Suprapubic skin (tissue), 4 donors: ENCODE measurements at regions not wholly inside any gene's neighbourhood (a gene's known extent, or its start where the extent isn't known, plus 50 kb on each side); places are given as distances from the start of the nearest gene placed in this dataset.
"Not testable (repeated sequence)": the region's sequence is repeated elsewhere in the genome, so short reads cannot be mapped to it uniquely, and the experiment has no call there.

Experiments used
- CTCF ChIP-seq, 2 donors: fragments of 200-600 bp in 1 of 2; fragments of 450-650 bp in 1 of 2; sonication (generic) in 1 of 2; IDR thresholded peaks; one replicate each; pipeline ENCODE4 v1.5.1; 2016 to 2019; ENCODE audit warnings: antibody characterized with exemption in 2 of 2, mild to moderate bottlenecking in 1 of 2, moderate library complexity in 1 of 2
- EP300 ChIP-seq: sonication (generic); formaldehyde crosslinking; IDR thresholded peaks from one replicate; pipeline ENCODE4 v1.6.1; 2017; ENCODE audit warnings: antibody characterized with exemption
- POLR2A ChIP-seq, 2 donors: fragments of 450-650 bp; IDR thresholded peaks; one replicate each; pipeline ENCODE4 v1.6.1; 2017; ENCODE audit warnings: antibody characterized with exemption in 2 of 2, mild to moderate bottlenecking in 2 of 2, moderate library complexity in 2 of 2
- POLR2AphosphoS5 ChIP-seq, 3 donors: sonication (generic); formaldehyde crosslinking; IDR thresholded peaks; one replicate each; pipeline ENCODE4 v1.6.1; 2017; ENCODE audit warnings: antibody characterized with exemption in 3 of 3

- TF ChIP-seq CTCF (IDR thresholded peaks at IDR 0.05); POLR2A (IDR thresholded peaks at IDR 0.05); POLR2AphosphoS5 (IDR thresholded peaks at IDR 0.05); EP300: not testable (repeated sequence)
Observed at GRCh38 chr5:179448282-179448681, 102.1 kb upstream of the RUFY1 start.
